ENCODE measurements at regions not wholly inside any gene's neighbourhood (a gene's known extent, or its start where the extent isn't known, plus 50 kb on each side); places are given as distances from the start of the nearest gene placed in this dataset.

GRCh38 chr5:135229679-135230132 is 169.3 kb downstream of the MACROH2A1 start:
- no peak for TF ChIP-seq POLR2A (IDR thresholded peaks at IDR 0.05)
- no peak for TF ChIP-seq CTCF (IDR thresholded peaks at IDR 0.05)

Measured in testis (tissue), 2 donors.